HepG2 (cell line): ENCODE measurements at regions not wholly inside any gene's neighbourhood (a gene's known extent, or its start where the extent isn't known, plus 50 kb on each side); places are given as distances from the start of the nearest gene placed in this dataset.
A peak's percentile ranks its signal among the peaks of the same experiment; 100 is the strongest.

ENCODE experiments used
- CCDC6 ChIP-seq: sonication (generic); formaldehyde crosslinking; IDR thresholded peaks from 2 replicates; pipeline ENCODE4 v1.8.1; 2022; ENCODE audit warnings: mild to moderate bottlenecking, missing genetic modification reagents, moderate library complexity
- ELF3 ChIP-seq: IDR thresholded peaks from 2 replicates; pipeline ENCODE4 v1.6.1; 2016; ENCODE audit warnings: missing genetic modification reagents, missing compliant biosample characterization
- FOSL2 ChIP-seq: sonication (generic); formaldehyde crosslinking; IDR thresholded peaks from 2 replicates; pipeline ENCODE4 v1.4.0; 2020; ENCODE audit warnings: missing genetic modification reagents
- FOXJ3 ChIP-seq: sonication (generic); formaldehyde crosslinking; IDR thresholded peaks from 2 replicates; pipeline ENCODE4 v1.4.0; 2020; ENCODE audit warnings: missing genetic modification reagents, mild to moderate bottlenecking, borderline replicate concordance
- FOXP1 ChIP-seq, 2 experiments: fragments of 450-650 bp in 1 of 2; IDR thresholded peaks; 2 replicates each; pipeline ENCODE4 v1.6.1; 2017 to 2018; ENCODE audit warnings: antibody characterized with exemption in 1 of 2
- HOXD1 ChIP-seq: sonication (generic); formaldehyde crosslinking; IDR thresholded peaks from 2 replicates; pipeline ENCODE4 v1.5.0; 2020; ENCODE audit warnings: missing genetic modification reagents
- ISL2 ChIP-seq: sonication (generic); formaldehyde crosslinking; IDR thresholded peaks from 2 replicates; pipeline ENCODE4 v1.5.0; 2020; ENCODE audit warnings: missing genetic modification reagents
- MIXL1 ChIP-seq: IDR thresholded peaks from 2 replicates; pipeline ENCODE4 v1.6.1; 2016
- SOX5 ChIP-seq: IDR thresholded peaks from 2 replicates; pipeline ENCODE4 v1.6.1; 2016; ENCODE audit warnings: borderline replicate concordance
- TEAD3 ChIP-seq: optimal IDR thresholded peaks from 2 replicates; pipeline ENCODE3; 2016; ENCODE audit warnings: borderline replicate concordance
- ZFY ChIP-seq: sonication (generic); formaldehyde crosslinking; IDR thresholded peaks from 2 replicates; pipeline ENCODE4 v1.4.0; 2020; ENCODE audit warnings: missing genetic modification reagents
- TF ChIP-seq, protein P1 (sequence below): sonication (generic); formaldehyde crosslinking; IDR thresholded peaks from 2 replicates; pipeline ENCODE4 v1.5.1; 2020; ENCODE audit warnings: mild to moderate bottlenecking, missing genetic modification reagents, borderline replicate concordance
- TF ChIP-seq, protein P2 (sequence below): IDR thresholded peaks from 2 replicates; pipeline ENCODE4 v1.6.1; 2018; ENCODE audit warnings: missing genetic modification reagents
- TF ChIP-seq, protein P3 (sequence below): sonication (generic); IDR thresholded peaks from 2 replicates; pipeline ENCODE4 v1.6.1; 2016; ENCODE audit warnings: low read depth, borderline replicate concordance
- TF ChIP-seq, protein P4 (sequence below): sonication (generic); formaldehyde crosslinking; IDR thresholded peaks from 2 replicates; pipeline ENCODE4 v1.4.0; 2020; ENCODE audit warnings: low read depth, missing genetic modification reagents
- TF ChIP-seq, protein P5 (sequence below): IDR thresholded peaks from 2 replicates; pipeline ENCODE4 v1.6.1; 2016

DNA sequence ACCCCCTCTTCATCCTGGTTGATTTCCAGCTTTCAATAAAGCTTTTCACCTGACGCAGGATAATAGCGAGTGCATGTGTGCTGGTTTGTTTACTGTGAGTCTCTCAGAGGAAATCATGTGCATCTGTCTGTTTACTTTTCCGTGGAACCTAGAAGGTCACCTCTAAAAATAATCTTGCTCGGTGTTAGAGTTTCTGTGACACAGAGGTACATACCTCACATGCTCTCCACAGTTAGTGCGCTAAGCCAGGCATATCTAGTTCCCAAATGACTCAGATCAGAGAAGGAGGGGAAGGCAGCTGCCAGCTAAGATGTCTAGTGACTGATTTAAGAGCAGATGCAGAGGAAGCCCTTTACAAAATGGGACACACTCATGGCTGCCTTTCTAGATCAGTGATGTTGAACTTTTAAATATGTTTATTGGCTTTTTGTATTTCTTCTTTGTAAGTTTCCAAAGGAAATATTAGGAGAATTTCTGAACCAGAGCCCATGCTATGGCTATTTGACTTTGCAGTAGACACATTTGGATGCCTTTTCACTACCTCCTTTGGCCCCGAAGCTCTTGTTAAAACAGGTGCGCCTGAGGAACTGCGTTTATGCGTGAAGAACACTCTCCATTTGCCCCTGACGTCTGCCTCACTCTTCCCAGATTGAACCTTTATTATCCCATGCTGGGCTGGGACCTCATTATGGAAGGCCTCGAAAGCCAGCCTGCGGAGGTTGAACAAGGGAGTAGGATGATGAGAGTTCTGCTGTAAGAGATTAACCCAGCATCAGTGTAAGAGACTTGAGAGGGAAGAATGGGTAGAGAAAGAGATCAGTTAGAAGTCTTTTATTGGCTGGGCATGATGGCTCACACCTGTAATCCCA lies 145.6 kb downstream of the FAM161A start (continued):
- TF ChIP-seq, protein P1, sequence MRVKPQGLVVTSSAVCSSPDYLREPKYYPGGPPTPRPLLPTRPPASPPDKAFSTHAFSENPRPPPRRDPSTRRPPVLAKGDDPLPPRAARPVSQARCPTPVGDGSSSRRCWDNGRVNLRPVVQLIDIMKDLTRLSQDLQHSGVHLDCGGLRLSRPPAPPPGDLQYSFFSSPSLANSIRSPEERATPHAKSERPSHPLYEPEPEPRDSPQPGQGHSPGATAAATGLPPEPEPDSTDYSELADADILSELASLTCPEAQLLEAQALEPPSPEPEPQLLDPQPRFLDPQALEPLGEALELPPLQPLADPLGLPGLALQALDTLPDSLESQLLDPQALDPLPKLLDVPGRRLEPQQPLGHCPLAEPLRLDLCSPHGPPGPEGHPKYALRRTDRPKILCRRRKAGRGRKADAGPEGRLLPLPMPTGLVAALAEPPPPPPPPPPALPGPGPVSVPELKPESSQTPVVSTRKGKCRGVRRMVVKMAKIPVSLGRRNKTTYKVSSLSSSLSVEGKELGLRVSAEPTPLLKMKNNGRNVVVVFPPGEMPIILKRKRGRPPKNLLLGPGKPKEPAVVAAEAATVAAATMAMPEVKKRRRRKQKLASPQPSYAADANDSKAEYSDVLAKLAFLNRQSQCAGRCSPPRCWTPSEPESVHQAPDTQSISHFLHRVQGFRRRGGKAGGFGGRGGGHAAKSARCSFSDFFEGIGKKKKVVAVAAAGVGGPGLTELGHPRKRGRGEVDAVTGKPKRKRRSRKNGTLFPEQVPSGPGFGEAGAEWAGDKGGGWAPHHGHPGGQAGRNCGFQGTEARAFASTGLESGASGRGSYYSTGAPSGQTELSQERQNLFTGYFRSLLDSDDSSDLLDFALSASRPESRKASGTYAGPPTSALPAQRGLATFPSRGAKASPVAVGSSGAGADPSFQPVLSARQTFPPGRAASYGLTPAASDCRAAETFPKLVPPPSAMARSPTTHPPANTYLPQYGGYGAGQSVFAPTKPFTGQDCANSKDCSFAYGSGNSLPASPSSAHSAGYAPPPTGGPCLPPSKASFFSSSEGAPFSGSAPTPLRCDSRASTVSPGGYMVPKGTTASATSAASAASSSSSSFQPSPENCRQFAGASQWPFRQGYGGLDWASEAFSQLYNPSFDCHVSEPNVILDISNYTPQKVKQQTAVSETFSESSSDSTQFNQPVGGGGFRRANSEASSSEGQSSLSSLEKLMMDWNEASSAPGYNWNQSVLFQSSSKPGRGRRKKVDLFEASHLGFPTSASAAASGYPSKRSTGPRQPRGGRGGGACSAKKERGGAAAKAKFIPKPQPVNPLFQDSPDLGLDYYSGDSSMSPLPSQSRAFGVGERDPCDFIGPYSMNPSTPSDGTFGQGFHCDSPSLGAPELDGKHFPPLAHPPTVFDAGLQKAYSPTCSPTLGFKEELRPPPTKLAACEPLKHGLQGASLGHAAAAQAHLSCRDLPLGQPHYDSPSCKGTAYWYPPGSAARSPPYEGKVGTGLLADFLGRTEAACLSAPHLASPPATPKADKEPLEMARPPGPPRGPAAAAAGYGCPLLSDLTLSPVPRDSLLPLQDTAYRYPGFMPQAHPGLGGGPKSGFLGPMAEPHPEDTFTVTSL (CRISPR knock-in tag): peak; percentile 79; the same call in 1 of the 2 replicates
- TF ChIP-seq, protein P2, sequence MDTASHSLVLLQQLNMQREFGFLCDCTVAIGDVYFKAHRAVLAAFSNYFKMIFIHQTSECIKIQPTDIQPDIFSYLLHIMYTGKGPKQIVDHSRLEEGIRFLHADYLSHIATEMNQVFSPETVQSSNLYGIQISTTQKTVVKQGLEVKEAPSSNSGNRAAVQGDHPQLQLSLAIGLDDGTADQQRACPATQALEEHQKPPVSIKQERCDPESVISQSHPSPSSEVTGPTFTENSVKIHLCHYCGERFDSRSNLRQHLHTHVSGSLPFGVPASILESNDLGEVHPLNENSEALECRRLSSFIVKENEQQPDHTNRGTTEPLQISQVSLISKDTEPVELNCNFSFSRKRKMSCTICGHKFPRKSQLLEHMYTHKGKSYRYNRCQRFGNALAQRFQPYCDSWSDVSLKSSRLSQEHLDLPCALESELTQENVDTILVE (CRISPR knock-in tag): peak; percentile 93
- no peak for TF ChIP-seq FOXP1 (IDR thresholded peaks at IDR 0.05)
- peak; percentile 84 for TF ChIP-seq FOXP1 (CRISPR knock-in tag; IDR thresholded peaks at IDR 0.05)
- TF ChIP-seq, protein P3, sequence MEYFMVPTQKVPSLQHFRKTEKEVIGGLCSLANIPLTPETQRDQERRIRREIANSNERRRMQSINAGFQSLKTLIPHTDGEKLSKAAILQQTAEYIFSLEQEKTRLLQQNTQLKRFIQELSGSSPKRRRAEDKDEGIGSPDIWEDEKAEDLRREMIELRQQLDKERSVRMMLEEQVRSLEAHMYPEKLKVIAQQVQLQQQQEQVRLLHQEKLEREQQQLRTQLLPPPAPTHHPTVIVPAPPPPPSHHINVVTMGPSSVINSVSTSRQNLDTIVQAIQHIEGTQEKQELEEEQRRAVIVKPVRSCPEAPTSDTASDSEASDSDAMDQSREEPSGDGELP: peak; percentile 42; the same call in 1 of the 2 replicates
- 0 out of 2 replicates have a peak, but pooled peaks have one; percentile 42 for TF ChIP-seq MIXL1 (CRISPR knock-in tag)
- no peak for TF ChIP-seq CCDC6
- peak; percentile 60; the same call in 1 of the 2 replicates for TF ChIP-seq FOXJ3
- peak; percentile 59; the same call in 1 of the 2 replicates for TF ChIP-seq ISL2 (CRISPR knock-in tag)
- TF ChIP-seq, protein P4, sequence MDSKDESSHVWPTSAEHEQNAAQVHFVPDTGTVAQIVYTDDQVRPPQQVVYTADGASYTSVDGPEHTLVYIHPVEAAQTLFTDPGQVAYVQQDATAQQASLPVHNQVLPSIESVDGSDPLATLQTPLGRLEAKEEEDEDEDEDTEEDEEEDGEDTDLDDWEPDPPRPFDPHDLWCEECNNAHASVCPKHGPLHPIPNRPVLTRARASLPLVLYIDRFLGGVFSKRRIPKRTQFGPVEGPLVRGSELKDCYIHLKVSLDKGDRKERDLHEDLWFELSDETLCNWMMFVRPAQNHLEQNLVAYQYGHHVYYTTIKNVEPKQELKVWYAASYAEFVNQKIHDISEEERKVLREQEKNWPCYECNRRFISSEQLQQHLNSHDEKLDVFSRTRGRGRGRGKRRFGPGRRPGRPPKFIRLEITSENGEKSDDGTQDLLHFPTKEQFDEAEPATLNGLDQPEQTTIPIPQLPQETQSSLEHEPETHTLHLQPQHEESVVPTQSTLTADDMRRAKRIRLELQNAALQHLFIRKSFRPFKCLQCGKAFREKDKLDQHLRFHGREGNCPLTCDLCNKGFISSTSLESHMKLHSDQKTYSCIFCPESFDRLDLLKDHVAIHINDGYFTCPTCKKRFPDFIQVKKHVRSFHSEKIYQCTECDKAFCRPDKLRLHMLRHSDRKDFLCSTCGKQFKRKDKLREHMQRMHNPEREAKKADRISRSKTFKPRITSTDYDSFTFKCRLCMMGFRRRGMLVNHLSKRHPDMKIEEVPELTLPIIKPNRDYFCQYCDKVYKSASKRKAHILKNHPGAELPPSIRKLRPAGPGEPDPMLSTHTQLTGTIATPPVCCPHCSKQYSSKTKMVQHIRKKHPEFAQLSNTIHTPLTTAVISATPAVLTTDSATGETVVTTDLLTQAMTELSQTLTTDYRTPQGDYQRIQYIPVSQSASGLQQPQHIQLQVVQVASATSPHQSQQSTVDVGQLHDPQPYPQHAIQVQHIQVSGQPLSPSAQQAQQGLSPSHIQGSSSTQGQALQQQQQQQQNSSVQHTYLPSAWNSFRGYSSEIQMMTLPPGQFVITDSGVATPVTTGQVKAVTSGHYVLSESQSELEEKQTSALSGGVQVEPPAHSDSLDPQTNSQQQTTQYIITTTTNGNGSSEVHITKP (CRISPR knock-in tag): peak; percentile 12; the same call in 1 of the 2 replicates
- peak; percentile 60; the same call in 1 of the 2 replicates for TF ChIP-seq ELF3
- peak; percentile 86; the same call in 1 of the 2 replicates for TF ChIP-seq SOX5 (CRISPR knock-in tag)
- peak; percentile 81 for TF ChIP-seq FOSL2
- no peak for TF ChIP-seq ZFY (CRISPR knock-in tag)
- TF ChIP-seq, protein P5, sequence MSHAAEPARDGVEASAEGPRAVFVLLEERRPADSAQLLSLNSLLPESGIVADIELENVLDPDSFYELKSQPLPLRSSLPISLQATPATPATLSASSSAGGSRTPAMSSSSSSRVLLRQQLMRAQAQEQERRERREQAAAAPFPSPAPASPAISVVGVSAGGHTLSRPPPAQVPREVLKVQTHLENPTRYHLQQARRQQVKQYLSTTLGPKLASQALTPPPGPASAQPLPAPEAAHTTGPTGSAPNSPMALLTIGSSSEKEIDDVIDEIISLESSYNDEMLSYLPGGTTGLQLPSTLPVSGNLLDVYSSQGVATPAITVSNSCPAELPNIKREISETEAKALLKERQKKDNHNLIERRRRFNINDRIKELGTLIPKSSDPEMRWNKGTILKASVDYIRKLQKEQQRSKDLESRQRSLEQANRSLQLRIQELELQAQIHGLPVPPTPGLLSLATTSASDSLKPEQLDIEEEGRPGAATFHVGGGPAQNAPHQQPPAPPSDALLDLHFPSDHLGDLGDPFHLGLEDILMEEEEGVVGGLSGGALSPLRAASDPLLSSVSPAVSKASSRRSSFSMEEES (CRISPR knock-in tag): peak; percentile 95
- peak; percentile 76 for TF ChIP-seq TEAD3 (CRISPR knock-in tag)
- no peak for TF ChIP-seq HOXD1 (CRISPR knock-in tag)
